ENCODE measurements at regions not wholly inside any gene's neighbourhood (a gene's known extent, or its start where the extent isn't known, plus 50 kb on each side); places are given as distances from the start of the nearest gene placed in this dataset.

DNA sequence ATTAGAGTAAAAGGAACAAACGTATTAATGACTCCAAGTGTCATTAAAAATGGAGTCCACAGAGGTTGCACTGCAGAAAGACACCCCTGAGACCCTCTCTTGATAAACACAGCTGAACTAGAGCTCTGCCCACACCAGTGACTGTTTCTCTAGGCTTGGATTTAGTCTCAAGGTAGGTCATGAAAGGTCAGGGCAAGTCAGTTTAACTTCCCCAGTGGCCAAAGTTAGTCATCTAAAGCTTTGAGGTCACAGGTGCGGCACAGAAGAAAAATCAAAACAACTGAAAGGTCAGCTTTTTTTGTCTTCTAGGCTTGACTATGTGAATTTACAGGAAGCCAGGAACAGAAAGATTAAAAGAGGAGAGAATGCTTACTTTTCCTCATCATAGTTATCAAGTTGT is 749.6 kb downstream of the RAB28 start:
- Histone ChIP-seq H3K4me3 (ENCODE audit: control insufficient read depth in 2 of 3, extremely low read depth in 1 of 3, insufficient read depth in 2 of 3, low read depth in 1 of 3, low read length in 3 of 3) (no peak overlapping the region), H4K20me1 (ENCODE audit: control insufficient read depth, extremely low read depth, insufficient read depth, low read length) (no peaks in the 10 kb centered on the region), H3K9ac (ENCODE audit: control insufficient read depth, extremely low read depth, insufficient read depth, low read length) (no peak overlapping the region), H2AFZ (ENCODE audit: control insufficient read depth, low read length) (no peak overlapping the region), H3K36me3 (ENCODE audit: control insufficient read depth in 2 of 2, extremely low read depth in 1 of 2, insufficient read depth in 2 of 2, low read length in 2 of 2) (no peaks in the 10 kb centered on the region), H3K79me2 (ENCODE audit: control insufficient read depth, insufficient read depth, low read length) (no peaks in the 10 kb centered on the region), H3K9me1 (ENCODE audit: control insufficient read depth, extremely low read depth, insufficient read depth, low read length) (no peaks in the 10 kb centered on the region), H3K4me2 (ENCODE audit: control insufficient read depth, extremely low read depth, insufficient read depth, low read depth, low read length) (no peak overlapping the region), H3K27ac (ENCODE audit: control insufficient read depth, insufficient read depth, low read length) (no peak overlapping the region), H3K9me3 (ENCODE audit: control insufficient read depth, low read depth, low read length) (no peaks in the 10 kb centered on the region), H3K4me1 (ENCODE audit: control insufficient read depth, extremely low read depth, insufficient read depth, low read length) (no peaks in the 10 kb centered on the region), H3K27me3 (ENCODE audit: control insufficient read depth, extremely low read depth, insufficient read depth, low read length) (no peaks in the 10 kb centered on the region)
- FAIRE-seq (no peak), DNase-seq (ENCODE audit: low read depth, low spot score) (no peak)
- dilution Hi-C loops (cut with MboI; ENCODE audit: extremely low pct_ligation_motif_present, low sequenced_read_pairs), result no loop called here
- TF ChIP-seq EZH2 (IDR thresholded peaks at IDR 0.05; ENCODE audit: low read length), result no peak
- TF ChIP-seq, protein P1, sequence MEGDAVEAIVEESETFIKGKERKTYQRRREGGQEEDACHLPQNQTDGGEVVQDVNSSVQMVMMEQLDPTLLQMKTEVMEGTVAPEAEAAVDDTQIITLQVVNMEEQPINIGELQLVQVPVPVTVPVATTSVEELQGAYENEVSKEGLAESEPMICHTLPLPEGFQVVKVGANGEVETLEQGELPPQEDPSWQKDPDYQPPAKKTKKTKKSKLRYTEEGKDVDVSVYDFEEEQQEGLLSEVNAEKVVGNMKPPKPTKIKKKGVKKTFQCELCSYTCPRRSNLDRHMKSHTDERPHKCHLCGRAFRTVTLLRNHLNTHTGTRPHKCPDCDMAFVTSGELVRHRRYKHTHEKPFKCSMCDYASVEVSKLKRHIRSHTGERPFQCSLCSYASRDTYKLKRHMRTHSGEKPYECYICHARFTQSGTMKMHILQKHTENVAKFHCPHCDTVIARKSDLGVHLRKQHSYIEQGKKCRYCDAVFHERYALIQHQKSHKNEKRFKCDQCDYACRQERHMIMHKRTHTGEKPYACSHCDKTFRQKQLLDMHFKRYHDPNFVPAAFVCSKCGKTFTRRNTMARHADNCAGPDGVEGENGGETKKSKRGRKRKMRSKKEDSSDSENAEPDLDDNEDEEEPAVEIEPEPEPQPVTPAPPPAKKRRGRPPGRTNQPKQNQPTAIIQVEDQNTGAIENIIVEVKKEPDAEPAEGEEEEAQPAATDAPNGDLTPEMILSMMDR (optimal IDR thresholded peaks at IDR 0.05 in 1 of 3, IDR thresholded peaks at IDR 0.05 in 1 of 3, conservative IDR thresholded peaks at IDR 0.05 in 1 of 3; ENCODE audit: extremely low read depth in 1 of 3, insufficient read depth in 2 of 3, low read length in 3 of 3), result no peak

DNA sequence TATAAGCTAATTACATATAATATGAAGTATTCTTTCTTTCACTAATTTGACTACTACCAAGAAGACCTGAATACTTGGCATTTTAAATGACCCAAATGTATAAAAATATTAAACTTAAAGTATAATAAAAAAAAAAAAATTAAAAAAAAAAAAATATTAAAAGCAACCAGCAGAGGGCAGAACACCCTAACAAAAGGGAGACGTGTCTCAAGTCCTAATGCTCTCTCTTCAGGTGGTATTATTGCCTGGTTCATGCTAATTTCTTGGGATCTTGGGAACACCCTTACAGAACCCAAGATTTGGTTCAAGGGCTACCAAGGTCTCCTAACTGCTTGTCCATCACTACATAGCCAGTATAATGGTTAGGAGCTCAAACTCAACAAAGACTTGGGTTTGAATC is 754.8 kb downstream of the RAB28 start:
- no peaks in the 10 kb centered on the region for H3K79me2 ChIP-seq (ENCODE audit: control insufficient read depth, insufficient read depth, low read length)
- H3K9me3 ChIP-seq (ENCODE audit: control insufficient read depth, low read depth, low read length), result no peaks in the 10 kb centered on the region
- dilution Hi-C loops (cut with MboI; ENCODE audit: extremely low pct_ligation_motif_present, low sequenced_read_pairs), result no loop called here
- no peak for FAIRE-seq
- no peaks in the 10 kb centered on the region for H3K27me3 ChIP-seq (ENCODE audit: control insufficient read depth, extremely low read depth, insufficient read depth, low read length)
- no peak overlapping the region for H3K4me2 ChIP-seq (ENCODE audit: control insufficient read depth, extremely low read depth, insufficient read depth, low read depth, low read length)
- TF ChIP-seq EZH2 (IDR thresholded peaks at IDR 0.05; ENCODE audit: low read length), result no peak
- TF ChIP-seq, protein P1 (optimal IDR thresholded peaks at IDR 0.05 in 1 of 3, IDR thresholded peaks at IDR 0.05 in 1 of 3, conservative IDR thresholded peaks at IDR 0.05 in 1 of 3; ENCODE audit: extremely low read depth in 1 of 3, insufficient read depth in 2 of 3, low read length in 3 of 3), result peak in 2 of 3 experiments; percentile 11 to 35
- no peaks in the 10 kb centered on the region for H3K4me1 ChIP-seq (ENCODE audit: control insufficient read depth, extremely low read depth, insufficient read depth, low read length)
- no peak for DNase-seq (ENCODE audit: low read depth, low spot score)
- no peak overlapping the region for H2AFZ ChIP-seq (ENCODE audit: control insufficient read depth, low read length)
- no peak overlapping the region for H3K4me3 ChIP-seq (ENCODE audit: control insufficient read depth in 2 of 3, extremely low read depth in 1 of 3, insufficient read depth in 2 of 3, low read depth in 1 of 3, low read length in 3 of 3)
- no peak overlapping the region for H3K27ac ChIP-seq (ENCODE audit: control insufficient read depth, insufficient read depth, low read length)
- H3K9me1 ChIP-seq (ENCODE audit: control insufficient read depth, extremely low read depth, insufficient read depth, low read length), result no peaks in the 10 kb centered on the region
- no peak overlapping the region for H3K9ac ChIP-seq (ENCODE audit: control insufficient read depth, extremely low read depth, insufficient read depth, low read length)
- H3K36me3 ChIP-seq (ENCODE audit: control insufficient read depth in 2 of 2, extremely low read depth in 1 of 2, insufficient read depth in 2 of 2, low read length in 2 of 2), result no peaks in the 10 kb centered on the region
- H4K20me1 ChIP-seq (ENCODE audit: control insufficient read depth, extremely low read depth, insufficient read depth, low read length), result no peaks in the 10 kb centered on the region

Data from keratinocyte (primary cell).